Gastrocnemius medialis (tissue), 4 donors: ENCODE measurements at regions not wholly inside any gene's neighbourhood (a gene's known extent, or its start where the extent isn't known, plus 50 kb on each side); places are given as distances from the start of the nearest gene placed in this dataset.

Source experiments
- ATAC-seq, 2 donors: fragments of 150-250 bp; one replicate each; pipeline ENCODE4 v1.9.1; 2016
- DNase-seq, 2 donors: peaks; one replicate each; pipeline ENCODE4 v3.0.0-alpha.2; 2019
- H3K27ac ChIP-seq, 4 donors: fragments of 200-600 bp; sonication (generic); 1 replicate in 1 of 4; 2 replicates in 3 of 4; pipeline ENCODE4 v1.5.1; 2016 to 2018; ENCODE audit warnings: mild to moderate bottlenecking in 2 of 4, moderate library complexity in 1 of 4
- H3K27me3 ChIP-seq, 3 donors: fragments of 200-600 bp; sonication (generic) in 2 of 3; 1 replicate in 1 of 3; 2 replicates in 2 of 3; pipeline versions ENCODE4 v1.5.1 to v1.6.0; 2016 to 2019; ENCODE audit warnings: mild to moderate bottlenecking in 1 of 3, moderate library complexity in 1 of 3
- H3K36me3 ChIP-seq, 2 donors: fragments of 200-600 bp; sonication (generic) in 1 of 2; one replicate each; pipeline ENCODE4 v1.5.1; 2017 to 2018
- H3K4me1 ChIP-seq, 2 donors: fragments of 200-600 bp; sonication (generic) in 1 of 2; one replicate each; pipeline ENCODE4 v1.5.1; 2016 to 2017; ENCODE audit warnings: mild to moderate bottlenecking in 2 of 2
- H3K4me3 ChIP-seq, 4 donors: fragments of 200-600 bp; sonication (generic) in 3 of 4; 1 replicate in 1 of 4; 2 replicates in 3 of 4; pipeline ENCODE4 v1.5.1; 2016 to 2019; ENCODE audit warnings: mild to moderate bottlenecking in 2 of 4
- H3K9me3 ChIP-seq, 3 donors: fragments of 200-600 bp; sonication (generic) in 2 of 3; 1 replicate in 1 of 3; 2 replicates in 2 of 3; pipeline ENCODE4 v1.5.1; 2016 to 2019
- CTCF ChIP-seq, 5 experiments: fragments of 450-650 bp in 3 of 5; fragments of 200-600 bp in 2 of 5; sonication (generic) in 2 of 5; IDR thresholded peaks in 4 of 5; conservative IDR thresholded peaks in 1 of 5; 1 replicate in 4 of 5; 2 replicates in 1 of 5; pipeline ENCODE4 v1.5.1; 2016 to 2019; ENCODE audit warnings: antibody characterized with exemption in 5 of 5, mild to moderate bottlenecking in 3 of 5, moderate library complexity in 3 of 5
- POLR2A ChIP-seq, 2 donors: fragments of 450-650 bp; IDR thresholded peaks; one replicate each; pipeline ENCODE4 v1.6.1; 2017; ENCODE audit warnings: antibody characterized with exemption in 2 of 2, mild to moderate bottlenecking in 2 of 2, moderate library complexity in 2 of 2
- in situ Hi-C, 4 donors: fragments of 200-750 bp; cut with MboI; loops; one replicate each; pipeline versions ENCODE4 v1.15.0 to v1.8.0; 2017; ENCODE audit warnings: low sequenced_read_pairs in 4 of 4
- intact Hi-C: fragments of 100-400 bp; cut with DNase I; formaldehyde crosslinking; loops from one replicate; pipeline ENCODE4 v1.15.1; 2023; ENCODE audit warnings: low total_unique reads

DNA sequence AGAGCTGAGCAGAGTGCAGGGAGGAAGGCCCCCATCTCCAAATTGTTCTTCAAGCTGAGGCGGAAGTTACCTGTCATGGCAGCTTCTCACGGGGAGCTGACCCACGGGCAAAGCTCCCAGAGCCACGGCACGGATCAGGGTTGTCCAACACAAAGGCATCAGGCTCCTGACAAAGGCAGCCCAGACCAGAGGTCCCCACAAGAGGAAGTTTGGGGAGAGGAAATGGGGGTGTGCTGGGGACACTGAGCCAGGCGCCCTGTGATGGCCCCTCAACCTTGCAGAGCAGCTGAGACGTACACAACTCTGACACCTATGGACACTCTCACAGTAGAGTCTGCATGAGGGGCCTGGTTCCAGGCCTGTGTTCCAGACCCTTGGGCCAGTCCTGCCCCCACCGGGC lies 95.6 kb downstream of the CTTN start:
- DNase-seq = no peak

GRCh38 chr11:70494559-70495350 lies 96.4 kb downstream of the CTTN start:
- TF ChIP-seq POLR2A (IDR thresholded peaks at IDR 0.05) = no peak
- no peak for TF ChIP-seq CTCF (IDR thresholded peaks at IDR 0.05 in 4 of 5, conservative IDR thresholded peaks at IDR 0.05 in 1 of 5)
- in situ Hi-C loops = no loop called here
- no peak overlapping the region for H3K27ac ChIP-seq
- H3K4me1 ChIP-seq = no peaks in the 10 kb centered on the region
- H3K36me3 ChIP-seq = no peaks in the 10 kb centered on the region
- intact Hi-C loops = no loop called here
- no peaks in the 10 kb centered on the region for H3K9me3 ChIP-seq
- DNase-seq = no peak
- ATAC-seq = no peak
- H3K27me3 ChIP-seq = no peaks in the 10 kb centered on the region
- no peak overlapping the region for H3K4me3 ChIP-seq

More for the DNA sequence above, 95.6 kb downstream of the CTTN start:
- Histone ChIP-seq H3K36me3 (no peaks in the 10 kb centered on the region), H3K9me3 (no peaks in the 10 kb centered on the region), H3K27me3 (no peaks in the 10 kb centered on the region), H3K27ac (no peak overlapping the region), H3K4me1 (no peaks in the 10 kb centered on the region), H3K4me3 (no peak overlapping the region)
- no peak for ATAC-seq
- intact Hi-C loops = no loop called here
- TF ChIP-seq POLR2A (IDR thresholded peaks at IDR 0.05) (no peak), CTCF (IDR thresholded peaks at IDR 0.05 in 4 of 5, conservative IDR thresholded peaks at IDR 0.05 in 1 of 5) (no peak)
- in situ Hi-C loops = no loop called here

DNA sequence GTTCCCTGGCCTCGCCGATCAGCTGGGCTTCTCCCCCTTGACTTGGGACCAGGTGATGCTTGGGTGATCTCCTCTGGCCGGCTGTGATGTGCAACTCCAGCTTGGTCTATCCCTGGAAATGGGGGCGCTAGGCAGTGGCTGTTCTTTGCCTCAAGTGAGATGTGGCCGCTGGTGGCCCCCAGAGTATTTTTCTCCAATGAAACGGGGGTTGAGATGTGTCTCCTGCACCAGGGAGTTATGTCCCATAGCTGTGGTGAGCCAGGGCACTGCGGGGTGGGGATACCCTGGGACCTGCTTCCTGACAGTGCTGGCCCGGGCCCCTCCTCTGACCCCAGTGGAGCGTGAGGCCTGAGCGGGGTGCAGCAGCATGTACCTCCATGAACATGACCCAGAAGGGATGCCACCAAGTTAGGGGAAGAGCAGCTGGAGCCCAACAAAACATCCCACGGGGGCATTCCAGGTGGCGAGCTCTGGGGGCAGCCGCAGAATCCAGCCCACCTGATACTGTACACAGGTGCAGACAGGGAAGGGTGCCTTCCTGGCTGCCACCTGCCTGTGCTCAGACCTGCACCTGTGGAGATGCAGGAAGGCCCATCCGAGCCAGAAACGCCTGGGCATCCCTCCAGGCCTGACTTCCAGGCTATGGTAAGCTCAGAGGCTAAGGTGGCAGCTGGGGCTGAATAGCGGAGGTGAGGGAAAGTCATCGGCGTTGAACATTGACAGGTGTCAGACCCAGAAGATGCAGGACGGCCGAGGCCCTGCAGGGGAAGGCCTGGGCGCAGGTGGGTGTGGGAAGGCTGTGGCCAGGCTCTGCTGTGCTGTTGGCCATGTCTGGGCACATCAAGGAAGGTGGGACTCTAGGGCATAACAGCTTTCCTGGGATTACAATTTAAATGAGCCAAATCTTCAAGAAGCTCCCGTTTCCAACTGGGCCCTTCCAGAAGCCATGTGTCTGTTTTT lies 97.3 kb downstream of the CTTN start:
- no peak for TF ChIP-seq POLR2A (IDR thresholded peaks at IDR 0.05)
- no peak for TF ChIP-seq CTCF (IDR thresholded peaks at IDR 0.05 in 4 of 5, conservative IDR thresholded peaks at IDR 0.05 in 1 of 5)
- Histone ChIP-seq H3K9me3 (no peaks in the 10 kb centered on the region), H3K4me3 (no peak overlapping the region), H3K27me3 (no peaks in the 10 kb centered on the region), H3K4me1 (no peaks in the 10 kb centered on the region), H3K36me3 (no peaks in the 10 kb centered on the region), H3K27ac (no peak overlapping the region)
- no peak for ATAC-seq
- in situ Hi-C loops (no loop called here), intact Hi-C loops (no loop called here)
- no peak for DNase-seq

DNA sequence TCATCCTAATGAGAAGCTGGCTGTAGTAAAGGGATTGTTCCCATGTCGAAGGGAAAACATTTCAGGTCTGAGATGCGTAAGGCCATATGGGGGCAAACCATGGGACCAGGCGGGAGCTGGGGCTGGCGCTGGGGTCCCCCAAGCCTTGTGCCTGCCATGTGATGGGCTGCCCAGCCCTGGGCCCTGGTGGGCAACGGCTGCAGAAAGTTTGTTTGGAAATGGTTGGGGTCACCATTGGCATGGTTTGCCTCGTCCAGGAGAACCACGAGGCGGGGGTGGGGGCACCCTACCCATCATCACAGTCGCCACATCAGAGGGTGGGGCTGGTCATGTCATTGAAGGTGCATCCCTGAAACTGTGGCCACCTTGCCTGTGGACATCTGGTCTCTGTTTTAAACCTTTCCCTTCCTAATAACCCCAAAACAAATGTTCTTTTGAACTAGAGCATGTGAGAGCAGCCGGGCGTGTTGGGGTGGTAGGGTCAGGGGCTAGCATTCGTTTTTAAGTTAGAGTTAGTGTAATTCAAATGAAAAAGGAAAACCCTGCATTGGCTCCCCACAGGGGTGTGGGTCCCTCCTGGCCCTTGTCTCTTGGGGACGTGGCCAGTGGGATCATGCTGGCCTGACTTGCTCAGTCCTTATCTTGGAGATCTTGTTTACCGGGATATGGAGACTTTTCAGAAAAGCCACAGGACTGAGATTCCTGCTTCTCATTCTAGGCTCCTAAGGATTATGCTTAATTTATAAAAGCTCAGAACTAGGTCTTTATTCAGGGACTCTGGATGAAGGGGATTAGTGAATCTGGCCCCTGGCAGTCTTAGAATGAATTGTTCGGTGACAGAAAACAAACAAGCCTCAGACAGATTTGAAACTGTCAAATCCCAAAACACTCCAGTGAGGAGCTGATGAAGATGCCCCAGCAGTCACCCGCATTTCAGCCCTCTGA lies 98.5 kb downstream of the CTTN start:
- in situ Hi-C loops = no loop called here
- no peak overlapping the region for H3K27ac ChIP-seq
- H3K4me1 ChIP-seq = no peaks in the 10 kb centered on the region
- DNase-seq (no peak), ATAC-seq (no peak)
- no peaks in the 10 kb centered on the region for H3K9me3 ChIP-seq
- H3K4me3 ChIP-seq = no peak overlapping the region
- TF ChIP-seq POLR2A (IDR thresholded peaks at IDR 0.05) (no peak), CTCF (IDR thresholded peaks at IDR 0.05 in 4 of 5, conservative IDR thresholded peaks at IDR 0.05 in 1 of 5) (no peak)
- intact Hi-C loops = no loop called here
- H3K36me3 ChIP-seq = no peaks in the 10 kb centered on the region
- H3K27me3 ChIP-seq = no peaks in the 10 kb centered on the region
